ENCODE measurements at regions not wholly inside any gene's neighbourhood (a gene's known extent, or its start where the extent isn't known, plus 50 kb on each side); places are given as distances from the start of the nearest gene placed in this dataset.

DNA sequence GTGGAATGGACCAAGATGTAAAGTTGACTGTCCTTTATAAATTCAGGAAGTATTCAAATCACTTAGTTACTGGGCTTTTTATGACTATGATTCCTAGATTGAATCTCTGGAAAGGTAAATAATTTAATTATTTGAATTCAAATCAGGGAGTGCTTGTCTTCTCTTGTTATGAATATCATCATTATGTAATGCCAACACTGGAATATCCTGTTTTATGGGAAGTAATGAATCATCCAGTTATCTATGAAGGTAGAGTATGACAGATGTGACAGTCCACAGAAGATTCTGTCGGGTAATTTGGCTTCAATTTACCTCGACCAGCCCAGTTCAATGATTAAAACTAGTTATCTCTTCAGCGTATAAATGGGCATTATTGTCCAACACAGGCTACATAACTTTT, 141.0 kb upstream of the NUDT12 start:
- no peak overlapping the region for H2AFZ ChIP-seq (ENCODE audit: control insufficient read depth, low read length)

DNA sequence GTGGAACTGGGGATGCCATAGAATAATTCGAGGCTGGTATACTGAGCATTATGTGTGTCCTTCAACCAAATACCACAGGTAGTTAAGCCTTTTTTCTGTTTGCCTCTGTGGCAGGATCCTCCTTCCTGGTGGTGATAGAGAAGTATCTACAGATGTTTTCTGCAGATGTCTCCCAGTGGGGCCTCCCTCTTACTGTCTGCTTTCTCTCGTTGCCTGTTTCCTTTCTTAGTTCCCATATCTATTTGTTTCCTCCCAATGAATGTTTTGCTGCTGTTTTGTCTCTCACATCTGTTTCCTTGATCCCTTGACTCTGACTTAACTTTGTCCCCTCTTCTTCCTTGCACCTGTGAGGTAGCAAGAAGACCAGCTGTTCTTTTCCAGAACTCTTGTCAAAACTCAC, 130.9 kb upstream of the NUDT12 start:
- H3K79me2 ChIP-seq (ENCODE audit: control insufficient read depth, insufficient read depth, low read length), result no peaks in the 10 kb centered on the region
- H3K9ac ChIP-seq (ENCODE audit: control insufficient read depth, extremely low read depth, insufficient read depth, low read length), result no peak overlapping the region
- no peak for TF ChIP-seq EZH2 (IDR thresholded peaks at IDR 0.05; ENCODE audit: low read length)
- TF ChIP-seq, protein P1, sequence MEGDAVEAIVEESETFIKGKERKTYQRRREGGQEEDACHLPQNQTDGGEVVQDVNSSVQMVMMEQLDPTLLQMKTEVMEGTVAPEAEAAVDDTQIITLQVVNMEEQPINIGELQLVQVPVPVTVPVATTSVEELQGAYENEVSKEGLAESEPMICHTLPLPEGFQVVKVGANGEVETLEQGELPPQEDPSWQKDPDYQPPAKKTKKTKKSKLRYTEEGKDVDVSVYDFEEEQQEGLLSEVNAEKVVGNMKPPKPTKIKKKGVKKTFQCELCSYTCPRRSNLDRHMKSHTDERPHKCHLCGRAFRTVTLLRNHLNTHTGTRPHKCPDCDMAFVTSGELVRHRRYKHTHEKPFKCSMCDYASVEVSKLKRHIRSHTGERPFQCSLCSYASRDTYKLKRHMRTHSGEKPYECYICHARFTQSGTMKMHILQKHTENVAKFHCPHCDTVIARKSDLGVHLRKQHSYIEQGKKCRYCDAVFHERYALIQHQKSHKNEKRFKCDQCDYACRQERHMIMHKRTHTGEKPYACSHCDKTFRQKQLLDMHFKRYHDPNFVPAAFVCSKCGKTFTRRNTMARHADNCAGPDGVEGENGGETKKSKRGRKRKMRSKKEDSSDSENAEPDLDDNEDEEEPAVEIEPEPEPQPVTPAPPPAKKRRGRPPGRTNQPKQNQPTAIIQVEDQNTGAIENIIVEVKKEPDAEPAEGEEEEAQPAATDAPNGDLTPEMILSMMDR (optimal IDR thresholded peaks at IDR 0.05 in 1 of 3, IDR thresholded peaks at IDR 0.05 in 1 of 3, conservative IDR thresholded peaks at IDR 0.05 in 1 of 3; ENCODE audit: extremely low read depth in 1 of 3, insufficient read depth in 2 of 3, low read length in 3 of 3), result no peak
- H2AFZ ChIP-seq (ENCODE audit: control insufficient read depth, low read length), result no peak overlapping the region
- H3K27me3 ChIP-seq (ENCODE audit: control insufficient read depth, extremely low read depth, insufficient read depth, low read length), result peaks cover 3% of the 10 kb centered on the region
- no peak overlapping the region for H3K4me2 ChIP-seq (ENCODE audit: control insufficient read depth, extremely low read depth, insufficient read depth, low read depth, low read length)
- H3K4me3 ChIP-seq (ENCODE audit: control insufficient read depth in 2 of 3, extremely low read depth in 1 of 3, insufficient read depth in 2 of 3, low read depth in 1 of 3, low read length in 3 of 3), result no peak overlapping the region
- no peak overlapping the region for H3K27ac ChIP-seq (ENCODE audit: control insufficient read depth, insufficient read depth, low read length)
- no peaks in the 10 kb centered on the region for H3K9me1 ChIP-seq (ENCODE audit: control insufficient read depth, extremely low read depth, insufficient read depth, low read length)
- H4K20me1 ChIP-seq (ENCODE audit: control insufficient read depth, extremely low read depth, insufficient read depth, low read length), result no peaks in the 10 kb centered on the region
- H3K4me1 ChIP-seq (ENCODE audit: control insufficient read depth, extremely low read depth, insufficient read depth, low read length), result no peaks in the 10 kb centered on the region
- H3K36me3 ChIP-seq (ENCODE audit: control insufficient read depth in 2 of 2, extremely low read depth in 1 of 2, insufficient read depth in 2 of 2, low read length in 2 of 2), result no peaks in the 10 kb centered on the region
- DNase-seq (ENCODE audit: low read depth, low spot score), result no peak
- H3K9me3 ChIP-seq (ENCODE audit: control insufficient read depth, low read depth, low read length), result no peaks in the 10 kb centered on the region
- dilution Hi-C loops (cut with MboI; ENCODE audit: extremely low pct_ligation_motif_present, low sequenced_read_pairs), result no loop called here
- FAIRE-seq, result no peak

More for the DNA sequence above, 141.0 kb upstream of the NUDT12 start:
- Histone ChIP-seq H3K4me2 (ENCODE audit: control insufficient read depth, extremely low read depth, insufficient read depth, low read depth, low read length) (peak overlapping the region; percentile 4), H3K4me1 (ENCODE audit: control insufficient read depth, extremely low read depth, insufficient read depth, low read length) (peaks cover 9% of the 10 kb centered on the region), H3K4me3 (ENCODE audit: control insufficient read depth in 2 of 3, extremely low read depth in 1 of 3, insufficient read depth in 2 of 3, low read depth in 1 of 3, low read length in 3 of 3) (no peak overlapping the region), H3K27me3 (ENCODE audit: control insufficient read depth, extremely low read depth, insufficient read depth, low read length) (no peaks in the 10 kb centered on the region), H4K20me1 (ENCODE audit: control insufficient read depth, extremely low read depth, insufficient read depth, low read length) (no peaks in the 10 kb centered on the region), H3K9me3 (ENCODE audit: control insufficient read depth, low read depth, low read length) (no peaks in the 10 kb centered on the region), H3K79me2 (ENCODE audit: control insufficient read depth, insufficient read depth, low read length) (no peaks in the 10 kb centered on the region), H3K27ac (ENCODE audit: control insufficient read depth, insufficient read depth, low read length) (no peak overlapping the region), H3K36me3 (ENCODE audit: control insufficient read depth in 2 of 2, extremely low read depth in 1 of 2, insufficient read depth in 2 of 2, low read length in 2 of 2) (no peaks in the 10 kb centered on the region), H3K9me1 (ENCODE audit: control insufficient read depth, extremely low read depth, insufficient read depth, low read length) (no peaks in the 10 kb centered on the region), H3K9ac (ENCODE audit: control insufficient read depth, extremely low read depth, insufficient read depth, low read length) (no peak overlapping the region)
- dilution Hi-C loops (cut with MboI; ENCODE audit: extremely low pct_ligation_motif_present, low sequenced_read_pairs), result no loop called here
- TF ChIP-seq EZH2 (IDR thresholded peaks at IDR 0.05; ENCODE audit: low read length), result no peak
- TF ChIP-seq, protein P1 (optimal IDR thresholded peaks at IDR 0.05 in 1 of 3, IDR thresholded peaks at IDR 0.05 in 1 of 3, conservative IDR thresholded peaks at IDR 0.05 in 1 of 3; ENCODE audit: extremely low read depth in 1 of 3, insufficient read depth in 2 of 3, low read length in 3 of 3), result no peak
- no peak for FAIRE-seq
- no peak for DNase-seq (ENCODE audit: low read depth, low spot score)
